GM10248 (cell line): ENCODE measurements at regions not wholly inside any gene's neighbourhood (a gene's known extent, or its start where the extent isn't known, plus 50 kb on each side); places are given as distances from the start of the nearest gene placed in this dataset.

Experiments used
- CTCF ChIA-PET: fragments of 300-600 bp; sonication (Branson Sonifier 250); formaldehyde crosslinking; extraction: SDS; loops from one replicate; lab custom pipeline; 2021; ENCODE audit warnings: antibody characterized with exemption; lab: Yijun Ruan, JAX
- POLR2A ChIA-PET: fragments of 350-650 bp; sonication (Branson Sonifier 250); formaldehyde crosslinking; extraction: SDS; loops from one replicate; lab custom pipeline; 2020; ENCODE audit warnings: antibody characterized with exemption; lab: Yijun Ruan, JAX
- DNase-seq: peaks from one replicate; pipeline ENCODE4 v3.0.0; 2012; ENCODE audit errors: extremely low spot score
- TF ChIP-seq, protein P1 (sequence below): IDR thresholded peaks from 2 replicates; pipeline ENCODE4 v1.5.1; 2012; ENCODE audit warnings: mild to moderate bottlenecking, low read depth; ENCODE audit errors: extremely low read depth, missing control alignments, control extremely low read depth

DNA sequence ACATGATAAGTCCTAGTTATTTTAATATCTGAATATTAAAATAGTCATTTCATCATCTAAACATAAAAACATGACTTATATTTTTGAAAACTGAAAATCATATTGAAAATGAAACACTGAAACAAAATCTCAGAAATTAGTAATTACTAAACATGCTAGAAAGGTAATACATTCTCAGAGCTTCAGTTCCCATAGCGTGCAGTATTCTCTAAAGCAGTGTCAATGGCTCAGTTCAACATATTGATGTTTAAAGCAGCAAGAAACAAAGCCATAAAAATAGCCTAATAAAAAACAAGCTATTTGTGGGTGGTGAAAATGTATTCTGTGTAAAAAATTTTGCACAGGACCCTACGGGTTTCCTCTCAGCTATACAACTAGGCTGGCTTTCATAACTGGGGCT lies 1337.4 kb downstream of the FSCB start:
- TF ChIP-seq, protein P1, sequence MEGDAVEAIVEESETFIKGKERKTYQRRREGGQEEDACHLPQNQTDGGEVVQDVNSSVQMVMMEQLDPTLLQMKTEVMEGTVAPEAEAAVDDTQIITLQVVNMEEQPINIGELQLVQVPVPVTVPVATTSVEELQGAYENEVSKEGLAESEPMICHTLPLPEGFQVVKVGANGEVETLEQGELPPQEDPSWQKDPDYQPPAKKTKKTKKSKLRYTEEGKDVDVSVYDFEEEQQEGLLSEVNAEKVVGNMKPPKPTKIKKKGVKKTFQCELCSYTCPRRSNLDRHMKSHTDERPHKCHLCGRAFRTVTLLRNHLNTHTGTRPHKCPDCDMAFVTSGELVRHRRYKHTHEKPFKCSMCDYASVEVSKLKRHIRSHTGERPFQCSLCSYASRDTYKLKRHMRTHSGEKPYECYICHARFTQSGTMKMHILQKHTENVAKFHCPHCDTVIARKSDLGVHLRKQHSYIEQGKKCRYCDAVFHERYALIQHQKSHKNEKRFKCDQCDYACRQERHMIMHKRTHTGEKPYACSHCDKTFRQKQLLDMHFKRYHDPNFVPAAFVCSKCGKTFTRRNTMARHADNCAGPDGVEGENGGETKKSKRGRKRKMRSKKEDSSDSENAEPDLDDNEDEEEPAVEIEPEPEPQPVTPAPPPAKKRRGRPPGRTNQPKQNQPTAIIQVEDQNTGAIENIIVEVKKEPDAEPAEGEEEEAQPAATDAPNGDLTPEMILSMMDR, result no peak
- DNase-seq, result no peak
- ChIA-PET CTCF (interaction anchor here (1.2 kb wide), 1 partner anchor 20 kb away, joined by 4 read pairs; no protein-coding TSS in a partner anchor), POLR2A (no interaction called here)

DNA sequence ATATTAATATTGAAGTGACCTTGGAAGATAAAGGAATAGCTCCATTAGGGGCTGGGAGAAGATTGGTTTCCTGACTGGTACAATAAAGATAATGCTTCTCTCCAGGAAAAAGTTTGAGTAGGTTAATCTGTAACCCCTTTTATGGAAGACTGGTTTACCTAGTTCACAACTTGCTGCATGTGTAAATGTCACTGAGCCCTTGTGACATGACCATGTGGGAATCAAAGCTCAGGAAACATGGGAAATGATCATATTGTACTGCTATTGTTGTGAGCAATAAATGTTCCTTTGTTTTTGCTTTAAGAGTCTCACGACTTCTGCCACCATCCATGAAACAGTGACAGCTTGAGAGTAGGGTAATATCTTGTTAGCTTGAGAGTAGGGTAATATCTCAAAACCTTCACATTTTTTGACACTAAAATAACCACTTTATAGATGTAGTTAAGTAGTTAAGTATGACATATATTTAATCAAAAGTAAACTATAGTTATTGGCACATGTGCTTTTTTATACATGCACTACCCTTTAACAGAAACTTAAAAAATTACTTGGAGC lies 1338.6 kb downstream of the FSCB start:
- CTCF ChIA-PET, result no interaction called here
- TF ChIP-seq, protein P1, result no peak
- no peak for DNase-seq
- POLR2A ChIA-PET, result no interaction called here

DNA sequence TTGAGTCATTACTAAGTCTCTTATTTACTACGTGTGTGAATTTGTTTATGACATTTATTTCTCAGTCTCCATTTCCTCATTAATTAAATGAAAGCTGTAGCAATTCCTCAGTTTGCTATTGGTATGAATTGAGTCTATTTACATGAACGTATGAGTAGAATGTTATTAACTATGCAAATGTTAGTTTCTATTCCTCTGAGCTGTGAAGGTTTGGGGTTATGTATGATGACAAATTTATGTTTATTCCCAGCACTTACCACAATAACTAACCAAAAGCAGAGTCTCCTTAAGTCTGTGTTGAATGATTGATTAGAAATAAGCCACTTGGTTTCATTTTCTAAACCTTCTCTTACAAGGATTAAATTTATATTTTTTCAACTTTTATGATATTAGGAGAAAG lies 1340.9 kb downstream of the FSCB start:
- POLR2A ChIA-PET, result no interaction called here
- no peak for DNase-seq
- TF ChIP-seq, protein P1, result no peak
- CTCF ChIA-PET, result no interaction called here

DNA sequence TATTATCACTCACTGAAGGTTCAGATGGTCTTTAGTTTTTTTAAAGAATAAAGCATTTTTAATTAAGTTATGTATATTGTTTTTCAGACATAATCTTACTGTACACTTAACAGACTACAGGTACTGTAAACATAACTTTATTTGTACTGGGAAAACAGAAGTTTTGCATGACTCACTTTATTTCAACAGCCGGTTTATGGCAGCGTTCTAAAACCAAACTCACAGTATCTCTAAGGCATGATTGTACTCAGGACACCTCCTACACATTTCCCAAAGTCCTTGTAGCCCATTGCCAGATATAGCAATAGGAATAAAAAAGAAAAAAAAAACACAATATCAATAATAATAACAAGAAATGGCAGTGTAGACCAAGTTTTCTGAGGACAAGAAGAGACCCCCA lies 1341.4 kb downstream of the FSCB start:
- TF ChIP-seq, protein P1, result no peak
- CTCF ChIA-PET, result no interaction called here
- POLR2A ChIA-PET, result no interaction called here
- no peak for DNase-seq

DNA sequence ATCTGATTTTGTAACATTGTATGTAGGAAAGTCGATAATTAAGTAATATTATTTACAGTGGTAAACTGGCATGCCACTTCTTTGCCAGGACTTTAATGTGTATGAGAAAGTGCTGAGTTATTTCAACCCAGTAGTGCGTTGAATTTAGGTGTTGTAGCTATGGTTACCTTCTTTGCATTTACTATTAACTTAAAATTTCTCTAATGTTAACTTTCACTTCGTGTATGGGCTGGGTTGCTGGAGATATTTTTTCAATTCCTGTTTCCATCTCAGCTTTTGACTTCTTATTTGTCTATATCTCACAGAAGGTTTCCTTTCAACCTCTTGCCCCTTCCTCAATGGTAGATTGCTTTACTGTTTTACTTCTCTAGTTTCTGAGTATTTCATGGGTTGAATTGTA lies 1345.6 kb downstream of the FSCB start:
- TF ChIP-seq, protein P1, result no peak
- CTCF ChIA-PET, result no interaction called here
- no peak for DNase-seq
- POLR2A ChIA-PET, result no interaction called here

DNA sequence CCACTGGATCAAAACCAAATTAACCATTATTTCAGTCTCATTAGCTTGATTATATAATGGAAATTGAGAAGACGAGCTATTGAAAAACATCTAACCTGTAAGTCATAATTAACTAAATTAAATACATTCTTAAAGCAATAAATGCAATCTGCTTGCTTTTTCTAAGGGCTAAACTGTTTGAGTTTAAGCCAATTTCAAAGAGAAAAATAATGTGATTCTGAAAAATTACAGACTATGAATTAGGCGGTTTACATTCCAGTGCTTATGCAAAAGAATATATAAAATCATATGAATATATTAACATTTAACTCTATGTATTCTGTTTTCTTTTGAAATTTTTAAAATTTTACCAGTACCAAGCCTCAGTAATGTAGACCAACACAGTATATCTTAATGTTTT lies 1349.4 kb downstream of the FSCB start:
- TF ChIP-seq, protein P1, result no peak
- DNase-seq, result no peak
- POLR2A ChIA-PET, result no interaction called here
- CTCF ChIA-PET, result no interaction called here
